Progenitor cell of endocrine pancreas (in vitro differentiated cells): ENCODE measurements at regions not wholly inside any gene's neighbourhood (a gene's known extent, or its start where the extent isn't known, plus 50 kb on each side); places are given as distances from the start of the nearest gene placed in this dataset.

ENCODE experiments used
- DNase-seq: peaks from one replicate; pipeline ENCODE4 v3.0.0; 2021; ENCODE audit warnings: low spot score; ENCODE audit not compliant: unreplicated experiment
- H3K27ac Mint-ChIP-seq: 2 replicates; pipeline ENCODE4 v1.8.0; 2021; ENCODE audit warnings: mild to moderate bottlenecking, moderate library complexity, mixed read lengths
- H3K27me3 Mint-ChIP-seq: 2 replicates; pipeline ENCODE4 v1.8.0; 2021; ENCODE audit warnings: mixed read lengths
- H3K36me3 Mint-ChIP-seq: 2 replicates; pipeline ENCODE4 v1.8.0; 2022; ENCODE audit warnings: mixed read lengths; ENCODE audit not compliant: insufficient read depth
- H3K4me1 Mint-ChIP-seq: 2 replicates; pipeline ENCODE4 v1.8.0; 2021; ENCODE audit warnings: low read depth, mixed read lengths
- H3K4me3 Mint-ChIP-seq: 2 replicates; pipeline ENCODE4 v1.8.0; 2021; ENCODE audit warnings: low read depth, mild to moderate bottlenecking, moderate library complexity, mixed read lengths
- H3K9me3 Mint-ChIP-seq: 2 replicates; pipeline ENCODE4 v1.8.0; 2021; ENCODE audit warnings: low read depth, mixed read lengths
- CTCF ChIP-seq: fragments of 200-600 bp; sonication (generic); IDR thresholded peaks from one replicate; pipeline ENCODE4 v1.5.0; 2021; ENCODE audit warnings: antibody characterized with exemption, mild to moderate bottlenecking; ENCODE audit not compliant: unreplicated experiment

GRCh38 chrX:144275367-144275766 is 391.5 kb downstream of the UBE2NL start:
- no peak for DNase-seq
- H3K4me1 Mint-ChIP-seq: peaks cover 3% of the 10 kb centered on the region
- H3K4me3 Mint-ChIP-seq: no peak overlapping the region
- H3K27ac Mint-ChIP-seq: no peak overlapping the region
- H3K9me3 Mint-ChIP-seq: peaks cover 29% of the 10 kb centered on the region
- TF ChIP-seq CTCF: no peak
- no peaks in the 10 kb centered on the region for H3K36me3 Mint-ChIP-seq
- H3K27me3 Mint-ChIP-seq: no peaks in the 10 kb centered on the region

- no peaks in the 10 kb centered on the region for H3K36me3 Mint-ChIP-seq
- peaks cover 3% of the 10 kb centered on the region for H3K4me1 Mint-ChIP-seq
- peaks cover 29% of the 10 kb centered on the region for H3K9me3 Mint-ChIP-seq
- no peak overlapping the region for H3K27ac Mint-ChIP-seq
- no peaks in the 10 kb centered on the region for H3K27me3 Mint-ChIP-seq
- H3K4me3 Mint-ChIP-seq: no peak overlapping the region
- TF ChIP-seq CTCF: no peak
- DNase-seq: no peak
These were observed 392.0 kb downstream of the UBE2NL start for GRCh38 chrX:144275843-144276242.

GRCh38 chrX:144293229-144293628 is 409.4 kb downstream of the UBE2NL start:
- peaks cover 53% of the 10 kb centered on the region for H3K9me3 Mint-ChIP-seq

GRCh38 chrX:144295921-144296320 is 412.1 kb downstream of the UBE2NL start:
- H3K36me3 Mint-ChIP-seq: no peaks in the 10 kb centered on the region
- DNase-seq: no peak
- H3K9me3 Mint-ChIP-seq: peaks cover 33% of the 10 kb centered on the region
- no peaks in the 10 kb centered on the region for H3K4me1 Mint-ChIP-seq
- no peak for TF ChIP-seq CTCF
- H3K27ac Mint-ChIP-seq: no peak overlapping the region
- no peaks in the 10 kb centered on the region for H3K27me3 Mint-ChIP-seq
- no peak overlapping the region for H3K4me3 Mint-ChIP-seq

More at GRCh38 chrX:144293229-144293628, 409.4 kb downstream of the UBE2NL start:
- no peak for DNase-seq
- Mint-ChIP-seq H3K36me3 (no peaks in the 10 kb centered on the region), H3K27me3 (no peaks in the 10 kb centered on the region), H3K4me1 (no peaks in the 10 kb centered on the region), H3K27ac (no peak overlapping the region), H3K4me3 (no peak overlapping the region)
- TF ChIP-seq CTCF: no peak

- no peak overlapping the region for H3K4me3 Mint-ChIP-seq
- no peaks in the 10 kb centered on the region for H3K36me3 Mint-ChIP-seq
- no peaks in the 10 kb centered on the region for H3K27me3 Mint-ChIP-seq
- DNase-seq: no peak
- H3K9me3 Mint-ChIP-seq: peaks cover 37% of the 10 kb centered on the region
- no peak overlapping the region for H3K27ac Mint-ChIP-seq
- no peak for TF ChIP-seq CTCF
- no peaks in the 10 kb centered on the region for H3K4me1 Mint-ChIP-seq
These were observed 413.4 kb downstream of the UBE2NL start for GRCh38 chrX:144297221-144297620.

- no peak for DNase-seq
- no peak overlapping the region for H3K27ac Mint-ChIP-seq
- H3K4me3 Mint-ChIP-seq: no peak overlapping the region
- H3K27me3 Mint-ChIP-seq: no peaks in the 10 kb centered on the region
- H3K36me3 Mint-ChIP-seq: no peaks in the 10 kb centered on the region
- H3K9me3 Mint-ChIP-seq: peaks cover 5% of the 10 kb centered on the region
- no peak for TF ChIP-seq CTCF
- no peaks in the 10 kb centered on the region for H3K4me1 Mint-ChIP-seq
These were observed 443.6 kb downstream of the UBE2NL start for GRCh38 chrX:144327495-144327894.
